ENCODE measurements at regions not wholly inside any gene's neighbourhood (a gene's known extent, or its start where the extent isn't known, plus 50 kb on each side); places are given as distances from the start of the nearest gene placed in this dataset.

DNA sequence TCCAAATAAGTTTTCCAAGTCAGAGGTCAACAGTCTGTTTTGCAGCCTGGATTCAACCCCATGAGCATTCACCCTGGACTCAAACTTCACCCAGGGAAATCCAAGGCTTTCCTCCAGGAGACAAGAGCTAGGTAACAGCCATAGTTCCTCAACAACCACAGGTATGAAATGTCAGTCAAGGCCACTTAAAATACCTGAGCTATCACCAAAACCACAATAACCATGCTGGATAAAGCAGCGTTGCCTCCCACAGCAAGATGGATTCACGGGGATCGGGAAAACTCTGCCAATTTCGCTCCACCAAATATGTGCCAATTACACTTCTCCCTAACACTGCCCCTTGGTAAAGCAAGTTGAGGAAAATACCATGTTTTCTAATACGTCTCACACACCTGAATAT lies 444.1 kb upstream of the KLF6 start:
- TF ChIP-seq, protein P1, sequence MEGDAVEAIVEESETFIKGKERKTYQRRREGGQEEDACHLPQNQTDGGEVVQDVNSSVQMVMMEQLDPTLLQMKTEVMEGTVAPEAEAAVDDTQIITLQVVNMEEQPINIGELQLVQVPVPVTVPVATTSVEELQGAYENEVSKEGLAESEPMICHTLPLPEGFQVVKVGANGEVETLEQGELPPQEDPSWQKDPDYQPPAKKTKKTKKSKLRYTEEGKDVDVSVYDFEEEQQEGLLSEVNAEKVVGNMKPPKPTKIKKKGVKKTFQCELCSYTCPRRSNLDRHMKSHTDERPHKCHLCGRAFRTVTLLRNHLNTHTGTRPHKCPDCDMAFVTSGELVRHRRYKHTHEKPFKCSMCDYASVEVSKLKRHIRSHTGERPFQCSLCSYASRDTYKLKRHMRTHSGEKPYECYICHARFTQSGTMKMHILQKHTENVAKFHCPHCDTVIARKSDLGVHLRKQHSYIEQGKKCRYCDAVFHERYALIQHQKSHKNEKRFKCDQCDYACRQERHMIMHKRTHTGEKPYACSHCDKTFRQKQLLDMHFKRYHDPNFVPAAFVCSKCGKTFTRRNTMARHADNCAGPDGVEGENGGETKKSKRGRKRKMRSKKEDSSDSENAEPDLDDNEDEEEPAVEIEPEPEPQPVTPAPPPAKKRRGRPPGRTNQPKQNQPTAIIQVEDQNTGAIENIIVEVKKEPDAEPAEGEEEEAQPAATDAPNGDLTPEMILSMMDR (IDR thresholded peaks at IDR 0.05): no peak
- TF ChIP-seq IRF2 (CRISPR knock-in tag; IDR thresholded peaks at IDR 0.05; ENCODE audit: borderline replicate concordance, low read depth): no peak
- TF ChIP-seq, protein P2, sequence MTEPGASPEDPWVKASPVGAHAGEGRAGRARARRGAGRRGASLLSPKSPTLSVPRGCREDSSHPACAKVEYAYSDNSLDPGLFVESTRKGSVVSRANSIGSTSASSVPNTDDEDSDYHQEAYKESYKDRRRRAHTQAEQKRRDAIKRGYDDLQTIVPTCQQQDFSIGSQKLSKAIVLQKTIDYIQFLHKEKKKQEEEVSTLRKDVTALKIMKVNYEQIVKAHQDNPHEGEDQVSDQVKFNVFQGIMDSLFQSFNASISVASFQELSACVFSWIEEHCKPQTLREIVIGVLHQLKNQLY (CRISPR knock-in tag; IDR thresholded peaks at IDR 0.05): no peak
- TF ChIP-seq JUN (CRISPR knock-in tag; IDR thresholded peaks at IDR 0.05): no peak
- TF ChIP-seq, protein P3, sequence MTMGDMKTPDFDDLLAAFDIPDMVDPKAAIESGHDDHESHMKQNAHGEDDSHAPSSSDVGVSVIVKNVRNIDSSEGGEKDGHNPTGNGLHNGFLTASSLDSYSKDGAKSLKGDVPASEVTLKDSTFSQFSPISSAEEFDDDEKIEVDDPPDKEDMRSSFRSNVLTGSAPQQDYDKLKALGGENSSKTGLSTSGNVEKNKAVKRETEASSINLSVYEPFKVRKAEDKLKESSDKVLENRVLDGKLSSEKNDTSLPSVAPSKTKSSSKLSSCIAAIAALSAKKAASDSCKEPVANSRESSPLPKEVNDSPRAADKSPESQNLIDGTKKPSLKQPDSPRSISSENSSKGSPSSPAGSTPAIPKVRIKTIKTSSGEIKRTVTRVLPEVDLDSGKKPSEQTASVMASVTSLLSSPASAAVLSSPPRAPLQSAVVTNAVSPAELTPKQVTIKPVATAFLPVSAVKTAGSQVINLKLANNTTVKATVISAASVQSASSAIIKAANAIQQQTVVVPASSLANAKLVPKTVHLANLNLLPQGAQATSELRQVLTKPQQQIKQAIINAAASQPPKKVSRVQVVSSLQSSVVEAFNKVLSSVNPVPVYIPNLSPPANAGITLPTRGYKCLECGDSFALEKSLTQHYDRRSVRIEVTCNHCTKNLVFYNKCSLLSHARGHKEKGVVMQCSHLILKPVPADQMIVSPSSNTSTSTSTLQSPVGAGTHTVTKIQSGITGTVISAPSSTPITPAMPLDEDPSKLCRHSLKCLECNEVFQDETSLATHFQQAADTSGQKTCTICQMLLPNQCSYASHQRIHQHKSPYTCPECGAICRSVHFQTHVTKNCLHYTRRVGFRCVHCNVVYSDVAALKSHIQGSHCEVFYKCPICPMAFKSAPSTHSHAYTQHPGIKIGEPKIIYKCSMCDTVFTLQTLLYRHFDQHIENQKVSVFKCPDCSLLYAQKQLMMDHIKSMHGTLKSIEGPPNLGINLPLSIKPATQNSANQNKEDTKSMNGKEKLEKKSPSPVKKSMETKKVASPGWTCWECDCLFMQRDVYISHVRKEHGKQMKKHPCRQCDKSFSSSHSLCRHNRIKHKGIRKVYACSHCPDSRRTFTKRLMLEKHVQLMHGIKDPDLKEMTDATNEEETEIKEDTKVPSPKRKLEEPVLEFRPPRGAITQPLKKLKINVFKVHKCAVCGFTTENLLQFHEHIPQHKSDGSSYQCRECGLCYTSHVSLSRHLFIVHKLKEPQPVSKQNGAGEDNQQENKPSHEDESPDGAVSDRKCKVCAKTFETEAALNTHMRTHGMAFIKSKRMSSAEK (CRISPR knock-in tag; IDR thresholded peaks at IDR 0.05; ENCODE audit: borderline replicate concordance): no peak
- TF ChIP-seq NFE2L1 (CRISPR knock-in tag; IDR thresholded peaks at IDR 0.05): no peak
- TF ChIP-seq, protein P4, sequence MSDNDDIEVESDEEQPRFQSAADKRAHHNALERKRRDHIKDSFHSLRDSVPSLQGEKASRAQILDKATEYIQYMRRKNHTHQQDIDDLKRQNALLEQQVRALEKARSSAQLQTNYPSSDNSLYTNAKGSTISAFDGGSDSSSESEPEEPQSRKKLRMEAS (CRISPR knock-in tag; IDR thresholded peaks at IDR 0.05): no peak
- no peak for TF ChIP-seq NR3C1 (CRISPR knock-in tag; conservative IDR thresholded peaks at IDR 0.05; ENCODE audit: low read depth)
- TF ChIP-seq, protein P5, sequence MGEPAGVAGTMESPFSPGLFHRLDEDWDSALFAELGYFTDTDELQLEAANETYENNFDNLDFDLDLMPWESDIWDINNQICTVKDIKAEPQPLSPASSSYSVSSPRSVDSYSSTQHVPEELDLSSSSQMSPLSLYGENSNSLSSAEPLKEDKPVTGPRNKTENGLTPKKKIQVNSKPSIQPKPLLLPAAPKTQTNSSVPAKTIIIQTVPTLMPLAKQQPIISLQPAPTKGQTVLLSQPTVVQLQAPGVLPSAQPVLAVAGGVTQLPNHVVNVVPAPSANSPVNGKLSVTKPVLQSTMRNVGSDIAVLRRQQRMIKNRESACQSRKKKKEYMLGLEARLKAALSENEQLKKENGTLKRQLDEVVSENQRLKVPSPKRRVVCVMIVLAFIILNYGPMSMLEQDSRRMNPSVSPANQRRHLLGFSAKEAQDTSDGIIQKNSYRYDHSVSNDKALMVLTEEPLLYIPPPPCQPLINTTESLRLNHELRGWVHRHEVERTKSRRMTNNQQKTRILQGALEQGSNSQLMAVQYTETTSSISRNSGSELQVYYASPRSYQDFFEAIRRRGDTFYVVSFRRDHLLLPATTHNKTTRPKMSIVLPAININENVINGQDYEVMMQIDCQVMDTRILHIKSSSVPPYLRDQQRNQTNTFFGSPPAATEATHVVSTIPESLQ (CRISPR knock-in tag; IDR thresholded peaks at IDR 0.05): no peak
- no peak for TF ChIP-seq TP53 (CRISPR knock-in tag; IDR thresholded peaks at IDR 0.05)
- no peak for TF ChIP-seq SMAD3 (CRISPR knock-in tag; IDR thresholded peaks at IDR 0.05; ENCODE audit: borderline replicate concordance)
- TF ChIP-seq, protein P6, sequence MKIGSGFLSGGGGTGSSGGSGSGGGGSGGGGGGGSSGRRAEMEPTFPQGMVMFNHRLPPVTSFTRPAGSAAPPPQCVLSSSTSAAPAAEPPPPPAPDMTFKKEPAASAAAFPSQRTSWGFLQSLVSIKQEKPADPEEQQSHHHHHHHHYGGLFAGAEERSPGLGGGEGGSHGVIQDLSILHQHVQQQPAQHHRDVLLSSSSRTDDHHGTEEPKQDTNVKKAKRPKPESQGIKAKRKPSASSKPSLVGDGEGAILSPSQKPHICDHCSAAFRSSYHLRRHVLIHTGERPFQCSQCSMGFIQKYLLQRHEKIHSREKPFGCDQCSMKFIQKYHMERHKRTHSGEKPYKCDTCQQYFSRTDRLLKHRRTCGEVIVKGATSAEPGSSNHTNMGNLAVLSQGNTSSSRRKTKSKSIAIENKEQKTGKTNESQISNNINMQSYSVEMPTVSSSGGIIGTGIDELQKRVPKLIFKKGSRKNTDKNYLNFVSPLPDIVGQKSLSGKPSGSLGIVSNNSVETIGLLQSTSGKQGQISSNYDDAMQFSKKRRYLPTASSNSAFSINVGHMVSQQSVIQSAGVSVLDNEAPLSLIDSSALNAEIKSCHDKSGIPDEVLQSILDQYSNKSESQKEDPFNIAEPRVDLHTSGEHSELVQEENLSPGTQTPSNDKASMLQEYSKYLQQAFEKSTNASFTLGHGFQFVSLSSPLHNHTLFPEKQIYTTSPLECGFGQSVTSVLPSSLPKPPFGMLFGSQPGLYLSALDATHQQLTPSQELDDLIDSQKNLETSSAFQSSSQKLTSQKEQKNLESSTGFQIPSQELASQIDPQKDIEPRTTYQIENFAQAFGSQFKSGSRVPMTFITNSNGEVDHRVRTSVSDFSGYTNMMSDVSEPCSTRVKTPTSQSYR (CRISPR knock-in tag; IDR thresholded peaks at IDR 0.05): no peak
- TF ChIP-seq, protein P7, sequence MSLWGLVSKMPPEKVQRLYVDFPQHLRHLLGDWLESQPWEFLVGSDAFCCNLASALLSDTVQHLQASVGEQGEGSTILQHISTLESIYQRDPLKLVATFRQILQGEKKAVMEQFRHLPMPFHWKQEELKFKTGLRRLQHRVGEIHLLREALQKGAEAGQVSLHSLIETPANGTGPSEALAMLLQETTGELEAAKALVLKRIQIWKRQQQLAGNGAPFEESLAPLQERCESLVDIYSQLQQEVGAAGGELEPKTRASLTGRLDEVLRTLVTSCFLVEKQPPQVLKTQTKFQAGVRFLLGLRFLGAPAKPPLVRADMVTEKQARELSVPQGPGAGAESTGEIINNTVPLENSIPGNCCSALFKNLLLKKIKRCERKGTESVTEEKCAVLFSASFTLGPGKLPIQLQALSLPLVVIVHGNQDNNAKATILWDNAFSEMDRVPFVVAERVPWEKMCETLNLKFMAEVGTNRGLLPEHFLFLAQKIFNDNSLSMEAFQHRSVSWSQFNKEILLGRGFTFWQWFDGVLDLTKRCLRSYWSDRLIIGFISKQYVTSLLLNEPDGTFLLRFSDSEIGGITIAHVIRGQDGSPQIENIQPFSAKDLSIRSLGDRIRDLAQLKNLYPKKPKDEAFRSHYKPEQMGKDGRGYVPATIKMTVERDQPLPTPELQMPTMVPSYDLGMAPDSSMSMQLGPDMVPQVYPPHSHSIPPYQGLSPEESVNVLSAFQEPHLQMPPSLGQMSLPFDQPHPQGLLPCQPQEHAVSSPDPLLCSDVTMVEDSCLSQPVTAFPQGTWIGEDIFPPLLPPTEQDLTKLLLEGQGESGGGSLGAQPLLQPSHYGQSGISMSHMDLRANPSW (CRISPR knock-in tag; conservative IDR thresholded peaks at IDR 0.05; ENCODE audit: low read depth): no peak
- TF ChIP-seq TEAD4 (CRISPR knock-in tag; IDR thresholded peaks at IDR 0.05): no peak
